ENCODE measurements at regions not wholly inside any gene's neighbourhood (a gene's known extent, or its start where the extent isn't known, plus 50 kb on each side); places are given as distances from the start of the nearest gene placed in this dataset.

DNA sequence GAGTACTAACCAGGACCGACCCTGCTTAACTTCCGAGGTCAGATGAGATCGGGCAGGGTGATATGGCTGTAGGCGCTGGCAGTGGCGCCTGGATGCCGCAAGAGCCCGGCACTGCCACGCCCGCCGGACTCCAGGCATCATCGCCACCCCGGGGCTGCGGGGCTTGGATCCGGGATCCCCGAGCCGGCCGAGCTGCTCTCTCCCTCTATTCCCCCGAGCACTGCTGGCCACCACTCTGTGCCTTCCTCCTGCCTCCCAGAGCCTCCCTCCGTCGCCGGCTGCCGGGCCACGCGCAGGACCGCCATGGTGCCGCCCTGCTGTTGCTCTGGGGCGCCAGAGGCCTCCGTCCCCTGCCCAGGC lies 153.2 kb upstream of the ALG10B start:
- TF ChIP-seq, protein P1, sequence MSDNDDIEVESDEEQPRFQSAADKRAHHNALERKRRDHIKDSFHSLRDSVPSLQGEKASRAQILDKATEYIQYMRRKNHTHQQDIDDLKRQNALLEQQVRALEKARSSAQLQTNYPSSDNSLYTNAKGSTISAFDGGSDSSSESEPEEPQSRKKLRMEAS (IDR thresholded peaks at IDR 0.05) = no peak
- TF ChIP-seq FOXM1 (IDR thresholded peaks at IDR 0.05; ENCODE audit: borderline replicate concordance, low read depth) = no peak
- TF ChIP-seq ZBTB7A (IDR thresholded peaks at IDR 0.05; ENCODE audit: low read depth) = no peak
- TF ChIP-seq, protein P2, sequence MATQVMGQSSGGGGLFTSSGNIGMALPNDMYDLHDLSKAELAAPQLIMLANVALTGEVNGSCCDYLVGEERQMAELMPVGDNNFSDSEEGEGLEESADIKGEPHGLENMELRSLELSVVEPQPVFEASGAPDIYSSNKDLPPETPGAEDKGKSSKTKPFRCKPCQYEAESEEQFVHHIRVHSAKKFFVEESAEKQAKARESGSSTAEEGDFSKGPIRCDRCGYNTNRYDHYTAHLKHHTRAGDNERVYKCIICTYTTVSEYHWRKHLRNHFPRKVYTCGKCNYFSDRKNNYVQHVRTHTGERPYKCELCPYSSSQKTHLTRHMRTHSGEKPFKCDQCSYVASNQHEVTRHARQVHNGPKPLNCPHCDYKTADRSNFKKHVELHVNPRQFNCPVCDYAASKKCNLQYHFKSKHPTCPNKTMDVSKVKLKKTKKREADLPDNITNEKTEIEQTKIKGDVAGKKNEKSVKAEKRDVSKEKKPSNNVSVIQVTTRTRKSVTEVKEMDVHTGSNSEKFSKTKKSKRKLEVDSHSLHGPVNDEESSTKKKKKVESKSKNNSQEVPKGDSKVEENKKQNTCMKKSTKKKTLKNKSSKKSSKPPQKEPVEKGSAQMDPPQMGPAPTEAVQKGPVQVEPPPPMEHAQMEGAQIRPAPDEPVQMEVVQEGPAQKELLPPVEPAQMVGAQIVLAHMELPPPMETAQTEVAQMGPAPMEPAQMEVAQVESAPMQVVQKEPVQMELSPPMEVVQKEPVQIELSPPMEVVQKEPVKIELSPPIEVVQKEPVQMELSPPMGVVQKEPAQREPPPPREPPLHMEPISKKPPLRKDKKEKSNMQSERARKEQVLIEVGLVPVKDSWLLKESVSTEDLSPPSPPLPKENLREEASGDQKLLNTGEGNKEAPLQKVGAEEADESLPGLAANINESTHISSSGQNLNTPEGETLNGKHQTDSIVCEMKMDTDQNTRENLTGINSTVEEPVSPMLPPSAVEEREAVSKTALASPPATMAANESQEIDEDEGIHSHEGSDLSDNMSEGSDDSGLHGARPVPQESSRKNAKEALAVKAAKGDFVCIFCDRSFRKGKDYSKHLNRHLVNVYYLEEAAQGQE (IDR thresholded peaks at IDR 0.05; ENCODE audit: low read depth) = no peak
- TF ChIP-seq CEBPB (IDR thresholded peaks at IDR 0.05) = no peak
- no peak for TF ChIP-seq EGR1 (IDR thresholded peaks at IDR 0.05)
- TF ChIP-seq RAD21 (IDR thresholded peaks at IDR 0.05; ENCODE audit: low read depth) = no peak
- no peak for TF ChIP-seq EP300 (IDR thresholded peaks at IDR 0.05; ENCODE audit: borderline replicate concordance)
- no peak for TF ChIP-seq TAF1 (IDR thresholded peaks at IDR 0.05; ENCODE audit: low read depth)

Data from Ishikawa (cell line).